HL-60 (cell line): ENCODE measurements at regions not wholly inside any gene's neighbourhood (a gene's known extent, or its start where the extent isn't known, plus 50 kb on each side); places are given as distances from the start of the nearest gene placed in this dataset.

Source experiments
- CTCF ChIP-seq: IDR thresholded peaks from one replicate; pipeline ENCODE4 v1.5.1; 2011; ENCODE audit warnings: low read length, control low read depth, inconsistent platforms; ENCODE audit not compliant: insufficient read depth
- GABPA ChIP-seq: IDR thresholded peaks from 2 replicates; pipeline ENCODE4 v1.6.1; 2012; ENCODE audit warnings: low read depth
- POLR2AphosphoS5 ChIP-seq: IDR thresholded peaks from 2 replicates; pipeline ENCODE4 v1.6.1; 2012; ENCODE audit warnings: low read depth
- REST ChIP-seq: IDR thresholded peaks from 2 replicates; pipeline ENCODE4 v1.6.1; 2012; ENCODE audit warnings: low read depth; ENCODE audit not compliant: insufficient replicate concordance
- SPI1 ChIP-seq: IDR thresholded peaks from 2 replicates; pipeline ENCODE4 v1.6.1; 2012; ENCODE audit warnings: low read depth, mild to moderate bottlenecking, borderline replicate concordance

DNA sequence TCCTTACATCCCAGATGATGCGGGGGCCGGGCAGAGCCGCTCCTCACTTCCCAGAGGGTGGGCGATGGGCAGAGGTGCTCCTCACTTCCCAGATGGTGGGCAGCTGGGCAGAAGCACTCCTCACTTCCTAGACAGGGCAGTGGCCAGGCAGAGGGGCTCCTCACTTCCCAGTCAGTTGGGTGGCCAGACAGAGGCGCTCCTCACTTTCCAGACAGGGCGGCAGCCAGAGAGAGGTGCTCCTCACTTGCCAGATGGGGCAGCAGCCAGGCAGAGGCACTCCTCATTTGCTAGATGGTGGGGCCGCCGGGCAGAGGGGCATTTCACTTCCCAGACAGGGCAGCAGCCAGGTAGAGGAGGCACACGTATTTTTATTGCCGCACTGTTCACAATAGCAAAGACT lies 622.0 kb upstream of the KCNMB2 start:
- TF ChIP-seq POLR2AphosphoS5, result no peak
- TF ChIP-seq CTCF, result no peak
- TF ChIP-seq SPI1, result no peak
- TF ChIP-seq REST, result no peak
- TF ChIP-seq GABPA, result no peak
